Epithelial cell of esophagus (primary cell): ENCODE measurements at regions not wholly inside any gene's neighbourhood (a gene's known extent, or its start where the extent isn't known, plus 50 kb on each side); places are given as distances from the start of the nearest gene placed in this dataset.
A peak's percentile ranks its signal among the peaks of the same experiment; 100 is the strongest.

ENCODE experiments used
- DNase-seq: peaks from one replicate; pipeline ENCODE4 v3.0.0; 2010; ENCODE audit warnings: low read depth
- H3K4me3 ChIP-seq: 2 replicates; pipeline ENCODE4 v1.5.1; 2011; ENCODE audit warnings: mild to moderate bottlenecking, low read length, control low read depth
- TF ChIP-seq, protein P1 (sequence below): IDR thresholded peaks from 2 replicates; pipeline ENCODE4 v1.5.1; 2011; ENCODE audit warnings: low read depth, mild to moderate bottlenecking, low read length, control low read depth, inconsistent platforms; ENCODE audit not compliant: insufficient read depth; ENCODE audit errors: missing control alignments

DNA sequence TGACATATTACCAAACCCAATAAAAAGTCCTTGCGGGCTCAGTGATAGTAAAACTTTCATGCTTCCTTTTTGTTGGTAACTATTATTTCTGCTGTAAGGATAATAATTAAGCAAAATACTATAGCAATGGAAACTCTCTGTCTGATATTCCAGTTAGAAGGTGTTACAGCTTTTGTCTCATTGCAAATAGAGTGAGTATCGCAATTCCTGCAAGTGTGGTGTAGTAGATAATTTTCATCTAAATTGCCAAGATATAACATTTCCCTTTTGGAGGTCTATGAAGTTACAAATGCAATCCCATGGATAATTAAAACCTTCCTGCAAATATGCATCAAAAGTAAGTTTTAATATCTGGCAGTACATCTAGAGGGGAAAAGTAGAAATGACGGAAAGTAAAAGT, 88.7 kb upstream of the CD93 start:
- DNase-seq, result no peak
- H3K4me3 ChIP-seq, result no peak overlapping the region
- TF ChIP-seq, protein P1, sequence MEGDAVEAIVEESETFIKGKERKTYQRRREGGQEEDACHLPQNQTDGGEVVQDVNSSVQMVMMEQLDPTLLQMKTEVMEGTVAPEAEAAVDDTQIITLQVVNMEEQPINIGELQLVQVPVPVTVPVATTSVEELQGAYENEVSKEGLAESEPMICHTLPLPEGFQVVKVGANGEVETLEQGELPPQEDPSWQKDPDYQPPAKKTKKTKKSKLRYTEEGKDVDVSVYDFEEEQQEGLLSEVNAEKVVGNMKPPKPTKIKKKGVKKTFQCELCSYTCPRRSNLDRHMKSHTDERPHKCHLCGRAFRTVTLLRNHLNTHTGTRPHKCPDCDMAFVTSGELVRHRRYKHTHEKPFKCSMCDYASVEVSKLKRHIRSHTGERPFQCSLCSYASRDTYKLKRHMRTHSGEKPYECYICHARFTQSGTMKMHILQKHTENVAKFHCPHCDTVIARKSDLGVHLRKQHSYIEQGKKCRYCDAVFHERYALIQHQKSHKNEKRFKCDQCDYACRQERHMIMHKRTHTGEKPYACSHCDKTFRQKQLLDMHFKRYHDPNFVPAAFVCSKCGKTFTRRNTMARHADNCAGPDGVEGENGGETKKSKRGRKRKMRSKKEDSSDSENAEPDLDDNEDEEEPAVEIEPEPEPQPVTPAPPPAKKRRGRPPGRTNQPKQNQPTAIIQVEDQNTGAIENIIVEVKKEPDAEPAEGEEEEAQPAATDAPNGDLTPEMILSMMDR, result no peak

DNA sequence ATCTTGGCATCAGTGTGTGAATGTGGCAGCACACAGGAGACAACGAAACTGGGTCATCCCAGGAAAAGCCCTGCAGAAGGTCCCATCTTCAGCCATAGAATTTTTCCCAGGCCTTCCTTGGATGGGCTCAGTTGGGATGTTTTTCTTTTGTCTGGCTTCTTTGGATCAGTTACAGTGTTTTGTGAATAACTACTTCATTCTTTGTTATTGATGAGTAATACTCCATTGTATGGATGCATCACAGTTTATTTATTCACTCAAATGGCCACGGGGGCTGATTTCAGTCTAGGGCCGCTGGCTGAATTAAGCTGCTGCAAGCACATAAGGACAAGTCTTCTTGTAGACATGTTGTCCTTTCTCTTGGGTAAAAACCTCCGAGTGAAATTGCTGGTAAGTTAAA, 81.3 kb upstream of the CD93 start:
- DNase-seq, result peak; percentile 83
- H3K4me3 ChIP-seq, result no peak overlapping the region
- TF ChIP-seq, protein P1, result no peak

DNA sequence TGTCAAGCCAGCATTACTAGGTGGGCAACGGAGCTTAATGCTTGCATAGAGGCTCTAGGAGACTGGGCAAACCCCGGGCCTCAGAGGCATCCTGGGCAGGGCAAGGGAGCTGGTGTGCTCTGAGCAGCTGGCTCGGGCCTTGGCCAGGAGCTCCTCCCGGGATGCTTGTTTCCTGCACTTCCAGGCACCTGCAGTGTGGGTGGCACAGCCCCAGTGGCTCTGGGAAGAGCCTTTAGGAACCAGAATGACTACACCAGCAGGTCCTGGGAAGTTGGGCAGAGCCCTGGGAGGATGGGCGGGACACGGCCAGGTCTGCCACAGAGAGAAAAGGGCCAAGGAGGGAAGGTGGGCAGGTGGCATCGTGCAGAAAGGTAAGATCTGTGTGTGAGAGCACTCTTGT, 80.4 kb upstream of the CD93 start:
- DNase-seq, result no peak
- TF ChIP-seq, protein P1, result no peak
- H3K4me3 ChIP-seq, result no peak overlapping the region

DNA sequence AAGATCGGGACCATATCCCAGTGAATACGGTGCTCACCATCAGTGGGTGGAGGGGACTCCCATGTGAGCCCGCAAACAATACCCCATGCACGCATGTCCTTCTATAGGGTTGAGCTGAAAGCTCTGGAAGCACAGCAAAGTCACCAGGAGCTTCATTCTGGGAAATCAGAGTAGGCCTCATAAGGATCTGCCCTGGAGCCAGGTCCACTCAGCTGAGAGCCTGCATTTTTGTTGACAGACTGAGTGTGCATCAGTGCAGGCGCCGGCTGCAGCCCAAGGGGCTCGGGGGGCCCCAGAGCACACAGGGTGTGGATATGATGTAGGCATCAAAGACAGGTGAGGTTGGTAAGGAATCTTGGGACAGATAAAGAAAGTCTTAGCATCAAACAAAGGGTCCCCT, 79.8 kb upstream of the CD93 start:
- no peak for DNase-seq
- no peak overlapping the region for H3K4me3 ChIP-seq

DNA sequence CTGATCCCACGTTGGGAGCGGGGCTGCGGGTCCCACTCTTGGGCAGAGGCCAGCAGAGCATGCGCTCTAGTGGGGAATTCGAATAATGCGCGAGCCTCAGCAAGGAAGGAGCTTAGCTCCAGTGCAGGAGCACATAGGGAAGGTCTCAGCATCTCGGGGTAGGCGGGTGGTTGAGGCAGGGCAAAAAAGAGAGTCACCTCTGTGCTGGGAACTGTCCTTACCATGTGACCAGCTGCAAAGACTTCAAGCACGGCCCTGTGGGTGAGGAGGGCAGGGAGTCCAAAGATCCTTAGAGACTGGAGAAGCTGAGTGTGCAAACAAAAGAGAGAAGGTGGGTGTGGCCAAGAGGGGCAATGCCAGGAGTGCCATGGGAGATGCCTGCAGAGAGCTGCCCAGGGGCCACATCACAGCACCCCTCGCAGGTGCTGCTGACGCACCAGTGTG, 79.2 kb upstream of the CD93 start:
- TF ChIP-seq, protein P1, result no peak
- no peak overlapping the region for H3K4me3 ChIP-seq
- DNase-seq, result no peak

More for the DNA sequence above, 79.8 kb upstream of the CD93 start:
- TF ChIP-seq, protein P1, result no peak

DNA sequence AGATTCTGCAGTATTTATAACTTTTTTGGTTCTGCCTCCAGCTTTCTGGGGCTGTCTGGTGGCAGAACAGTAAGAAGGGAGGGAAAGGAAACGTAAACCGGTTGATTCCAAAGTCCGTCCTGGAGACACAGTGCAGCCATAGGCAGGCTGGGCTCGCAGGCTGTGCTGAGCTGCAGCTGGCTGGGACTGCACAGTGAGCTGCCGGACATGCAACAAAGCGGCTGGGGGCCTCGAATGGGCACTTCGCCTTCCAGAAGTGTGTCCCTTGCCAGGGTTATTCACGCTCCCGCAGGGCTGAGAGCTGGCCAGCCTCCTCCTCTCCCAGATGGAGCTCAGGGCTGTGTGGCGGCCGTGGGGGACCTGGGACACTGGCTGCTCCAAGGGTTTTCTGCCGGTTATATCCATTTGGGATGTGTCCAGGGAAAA, 78.1 kb upstream of the CD93 start:
- no peak overlapping the region for H3K4me3 ChIP-seq
- TF ChIP-seq, protein P1, result no peak
- DNase-seq, result no peak

DNA sequence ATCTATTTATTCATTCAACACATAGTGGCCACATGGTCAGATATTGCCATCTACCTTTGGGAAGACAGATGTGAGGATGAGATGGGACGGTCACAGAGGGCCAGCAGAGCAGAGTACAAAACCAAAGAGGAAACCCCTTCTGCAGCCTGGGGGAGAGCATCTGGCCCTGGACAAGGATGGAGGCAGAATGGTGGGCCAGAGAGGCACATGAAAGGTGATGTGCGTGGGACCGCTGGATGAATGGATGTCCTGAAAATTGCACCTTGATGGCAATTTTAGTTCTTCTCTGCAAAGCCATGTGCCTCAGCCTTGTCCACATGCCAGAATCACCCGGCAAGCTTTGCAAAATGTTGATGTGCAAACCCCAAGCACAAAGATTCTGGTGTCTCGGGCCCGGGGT, 77.4 kb upstream of the CD93 start:
- no peak overlapping the region for H3K4me3 ChIP-seq
- TF ChIP-seq, protein P1, result no peak
- DNase-seq, result no peak
